Nephron progenitor cell (in vitro differentiated cells): ENCODE measurements at regions not wholly inside any gene's neighbourhood (a gene's known extent, or its start where the extent isn't known, plus 50 kb on each side); places are given as distances from the start of the nearest gene placed in this dataset.

ENCODE experiments used
- DNase-seq: peaks from one replicate; pipeline ENCODE4 v3.0.0; 2021
- H3K27ac Mint-ChIP-seq: 2 replicates; pipeline ENCODE4 v1.8.0; 2021; ENCODE audit warnings: mild to moderate bottlenecking, moderate library complexity, mixed read lengths
- H3K27me3 Mint-ChIP-seq: 2 replicates; pipeline ENCODE4 v1.8.0; 2021; ENCODE audit warnings: mild to moderate bottlenecking, low read depth, mixed read lengths; ENCODE audit not compliant: poor library complexity
- H3K36me3 Mint-ChIP-seq: 2 replicates; pipeline ENCODE4 v1.8.0; 2021; ENCODE audit warnings: low read depth, mixed read lengths
- H3K4me1 Mint-ChIP-seq: 2 replicates; pipeline ENCODE4 v1.8.0; 2021; ENCODE audit warnings: mixed read lengths
- H3K4me3 Mint-ChIP-seq: 2 replicates; pipeline ENCODE4 v1.8.0; 2021; ENCODE audit warnings: mild to moderate bottlenecking, moderate library complexity, mixed read lengths
- H3K9me3 Mint-ChIP-seq: 2 replicates; pipeline ENCODE4 v1.8.0; 2021; ENCODE audit warnings: mild to moderate bottlenecking, moderate library complexity, mixed read lengths
- TF ChIP-seq, protein P1 (sequence below): fragments of 200-600 bp; sonication (generic); IDR thresholded peaks from 2 replicates; pipeline ENCODE4 v1.5.0; 2021; ENCODE audit warnings: antibody characterized with exemption

DNA sequence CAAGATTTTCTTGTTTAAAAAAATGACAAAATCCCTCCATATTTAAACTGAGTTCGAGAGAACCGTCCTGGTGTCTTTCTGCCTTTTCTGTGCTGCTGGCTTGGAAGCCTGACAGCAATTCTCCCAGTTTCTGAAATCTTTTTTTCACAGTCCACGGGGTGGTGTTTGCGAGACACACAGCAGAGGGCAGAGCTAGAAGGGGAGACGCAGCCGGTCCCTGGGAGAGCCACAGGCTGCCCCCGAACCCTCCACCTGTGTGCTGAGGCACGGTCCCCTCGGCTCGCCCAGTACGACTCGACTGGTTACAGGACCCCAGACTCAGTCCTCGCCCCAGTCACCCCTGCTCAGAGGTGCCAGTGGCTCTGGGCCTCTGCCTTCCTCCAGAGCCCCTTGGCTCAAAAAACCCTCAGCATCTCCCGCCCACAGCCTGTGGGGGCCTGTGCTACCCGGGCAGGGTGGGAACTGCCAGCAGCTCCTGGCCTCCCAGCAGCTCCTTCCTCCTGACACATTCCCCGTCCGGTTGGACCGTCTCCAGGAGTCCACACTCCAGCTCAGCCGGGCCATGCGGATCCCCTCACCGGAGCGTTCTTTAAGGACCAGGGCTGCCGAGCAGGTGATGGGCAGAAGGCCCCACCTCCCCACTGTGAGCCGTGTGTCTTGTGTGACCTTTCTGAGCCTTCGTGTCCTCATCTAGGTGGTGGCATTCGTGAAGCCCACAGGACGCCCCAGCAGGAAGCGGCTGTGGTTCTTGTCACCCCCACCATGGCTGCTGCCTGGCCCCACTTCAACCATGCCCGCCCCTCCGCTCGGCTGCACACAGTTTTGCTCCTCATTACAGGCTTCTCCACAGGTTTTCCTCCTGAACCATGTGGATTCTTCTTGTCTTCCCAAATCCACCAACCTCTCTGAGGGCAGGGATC is 52.3 kb upstream of the EN2 start:
- Mint-ChIP-seq H3K4me3 (no peak overlapping the region), H3K9me3 (peaks cover 12% of the 10 kb centered on the region), H3K36me3 (no peaks in the 10 kb centered on the region), H3K27me3 (peaks cover 62% of the 10 kb centered on the region), H3K4me1 (peaks cover 22% of the 10 kb centered on the region), H3K27ac (peak overlapping the region; percentile 70)
- TF ChIP-seq, protein P1, sequence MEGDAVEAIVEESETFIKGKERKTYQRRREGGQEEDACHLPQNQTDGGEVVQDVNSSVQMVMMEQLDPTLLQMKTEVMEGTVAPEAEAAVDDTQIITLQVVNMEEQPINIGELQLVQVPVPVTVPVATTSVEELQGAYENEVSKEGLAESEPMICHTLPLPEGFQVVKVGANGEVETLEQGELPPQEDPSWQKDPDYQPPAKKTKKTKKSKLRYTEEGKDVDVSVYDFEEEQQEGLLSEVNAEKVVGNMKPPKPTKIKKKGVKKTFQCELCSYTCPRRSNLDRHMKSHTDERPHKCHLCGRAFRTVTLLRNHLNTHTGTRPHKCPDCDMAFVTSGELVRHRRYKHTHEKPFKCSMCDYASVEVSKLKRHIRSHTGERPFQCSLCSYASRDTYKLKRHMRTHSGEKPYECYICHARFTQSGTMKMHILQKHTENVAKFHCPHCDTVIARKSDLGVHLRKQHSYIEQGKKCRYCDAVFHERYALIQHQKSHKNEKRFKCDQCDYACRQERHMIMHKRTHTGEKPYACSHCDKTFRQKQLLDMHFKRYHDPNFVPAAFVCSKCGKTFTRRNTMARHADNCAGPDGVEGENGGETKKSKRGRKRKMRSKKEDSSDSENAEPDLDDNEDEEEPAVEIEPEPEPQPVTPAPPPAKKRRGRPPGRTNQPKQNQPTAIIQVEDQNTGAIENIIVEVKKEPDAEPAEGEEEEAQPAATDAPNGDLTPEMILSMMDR, result no peak
- DNase-seq, result no peak

DNA sequence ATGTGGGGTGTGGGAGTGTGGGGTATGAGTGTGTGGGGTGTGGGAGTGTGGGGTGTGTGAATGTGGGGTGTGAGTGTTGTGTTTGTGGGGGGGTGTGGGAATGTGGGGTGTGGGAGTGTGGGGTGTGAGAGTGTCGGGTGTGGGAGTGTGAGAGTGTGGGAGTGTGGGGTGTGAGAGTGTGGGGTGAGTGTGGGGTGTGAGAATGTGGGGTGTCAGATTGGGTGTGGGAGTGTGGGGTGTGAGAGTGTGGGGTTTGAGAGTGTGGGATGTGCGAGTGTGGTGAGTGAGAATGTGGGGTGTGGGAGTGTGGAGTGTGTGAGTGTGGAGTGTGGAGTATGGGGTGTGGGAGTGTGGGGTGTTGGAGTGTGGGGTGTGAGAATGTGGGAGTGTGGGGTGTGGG is 50.1 kb upstream of the EN2 start:
- no peak overlapping the region for H3K27ac Mint-ChIP-seq
- no peaks in the 10 kb centered on the region for H3K9me3 Mint-ChIP-seq
- H3K4me3 Mint-ChIP-seq, result no peak overlapping the region
- H3K27me3 Mint-ChIP-seq, result peaks cover 60% of the 10 kb centered on the region
- peaks cover 24% of the 10 kb centered on the region for H3K4me1 Mint-ChIP-seq
- TF ChIP-seq, protein P1, result no peak
- H3K36me3 Mint-ChIP-seq, result no peaks in the 10 kb centered on the region
- DNase-seq, result no peak
